ENCODE measurements at regions not wholly inside any gene's neighbourhood (a gene's known extent, or its start where the extent isn't known, plus 50 kb on each side); places are given as distances from the start of the nearest gene placed in this dataset.

GRCh38 chr21:28324690-28325089, 668.0 kb downstream of the LTN1 start:
- no peak for TF ChIP-seq POLR2A (IDR thresholded peaks at IDR 0.05)
- TF ChIP-seq CTCF (IDR thresholded peaks at IDR 0.05): no peak
